SKM-1 (cell line): ENCODE measurements at regions not wholly inside any gene's neighbourhood (a gene's known extent, or its start where the extent isn't known, plus 50 kb on each side); places are given as distances from the start of the nearest gene placed in this dataset.

Experiments used
- DNase-seq: peaks from one replicate; lab custom pipeline; 2025; ENCODE audit not compliant: unreplicated experiment; lab: John Stamatoyannopoulos, UW

GRCh38 chr2:176423819-176424218 is 154.6 kb downstream of the MTX2 start:
- no peak for DNase-seq

- no peak for DNase-seq
Measured at GRCh38 chr2:176424746-176425145, 155.5 kb downstream of the MTX2 start.

GRCh38 chr2:176427549-176427948 is 158.3 kb downstream of the MTX2 start:
- no peak for DNase-seq

GRCh38 chr2:176428944-176429469 is 159.8 kb downstream of the MTX2 start:
- DNase-seq, result peak; percentile 9

GRCh38 chr2:176432434-176432833 is 163.2 kb downstream of the MTX2 start:
- no peak for DNase-seq

- no peak for DNase-seq
Measured at GRCh38 chr2:176435729-176436128, 166.5 kb downstream of the MTX2 start.

GRCh38 chr2:176443946-176444345 is 174.7 kb downstream of the MTX2 start:
- no peak for DNase-seq

- DNase-seq, result no peak
Measured at GRCh38 chr2:176445956-176446355, 176.7 kb downstream of the MTX2 start.

- DNase-seq, result no peak
Measured at GRCh38 chr2:176446718-176447414, 177.6 kb downstream of the MTX2 start.

- DNase-seq, result no peak
Measured at GRCh38 chr2:176447616-176448015, 178.4 kb downstream of the MTX2 start.

GRCh38 chr2:176449852-176450251 is 180.6 kb downstream of the MTX2 start:
- no peak for DNase-seq

GRCh38 chr2:176453784-176454183 is 184.5 kb downstream of the MTX2 start:
- DNase-seq, result no peak

GRCh38 chr2:176454893-176455815 is 185.9 kb downstream of the MTX2 start:
- peak; percentile 44 for DNase-seq

GRCh38 chr2:176455816-176456291 is 186.6 kb downstream of the MTX2 start:
- no peak for DNase-seq

GRCh38 chr2:176457481-176457880 is 188.2 kb downstream of the MTX2 start:
- no peak for DNase-seq

GRCh38 chr2:176461098-176461808 is 192.0 kb downstream of the MTX2 start:
- no peak for DNase-seq

- DNase-seq, result no peak
Measured at GRCh38 chr2:176461809-176462670, 192.8 kb downstream of the MTX2 start.

- DNase-seq, result no peak
Measured at GRCh38 chr2:176463546-176463945, 194.3 kb downstream of the MTX2 start.

GRCh38 chr2:176464886-176465564 is 195.8 kb downstream of the MTX2 start:
- DNase-seq, result no peak
